HG03066 (cell line): ENCODE measurements at regions not wholly inside any gene's neighbourhood (a gene's known extent, or its start where the extent isn't known, plus 50 kb on each side); places are given as distances from the start of the nearest gene placed in this dataset.

Source experiments
- ATAC-seq: cut with Tn5 transposase; IDR thresholded peaks from one replicate; pipeline ENCODE4 v1.9.1; 2021; ENCODE audit warnings: low read depth; ENCODE audit not compliant: unreplicated experiment

DNA sequence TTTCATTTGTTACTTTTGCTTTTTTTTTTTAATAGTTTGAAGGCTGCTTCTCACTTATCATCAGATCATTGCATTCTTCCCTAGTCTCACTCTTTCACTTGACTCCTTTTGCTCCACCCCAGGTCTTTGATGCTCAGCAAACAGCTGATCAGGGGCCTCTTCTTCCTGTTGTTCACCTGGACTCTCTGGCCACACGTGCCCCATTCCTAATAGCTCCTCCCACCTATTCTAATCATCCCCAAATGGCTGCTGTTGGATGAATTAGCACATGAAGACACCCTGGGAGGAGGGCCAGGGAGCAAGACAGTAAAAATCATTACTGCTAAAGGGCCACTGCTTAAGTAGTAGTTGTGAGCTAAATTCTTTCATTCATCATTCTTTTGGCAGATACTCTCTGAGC lies 119.5 kb downstream of the MAB21L3 start:
- no peak for ATAC-seq

GRCh38 chr1:116231752-116232151 lies 120.6 kb downstream of the MAB21L3 start:
- ATAC-seq, result no peak

DNA sequence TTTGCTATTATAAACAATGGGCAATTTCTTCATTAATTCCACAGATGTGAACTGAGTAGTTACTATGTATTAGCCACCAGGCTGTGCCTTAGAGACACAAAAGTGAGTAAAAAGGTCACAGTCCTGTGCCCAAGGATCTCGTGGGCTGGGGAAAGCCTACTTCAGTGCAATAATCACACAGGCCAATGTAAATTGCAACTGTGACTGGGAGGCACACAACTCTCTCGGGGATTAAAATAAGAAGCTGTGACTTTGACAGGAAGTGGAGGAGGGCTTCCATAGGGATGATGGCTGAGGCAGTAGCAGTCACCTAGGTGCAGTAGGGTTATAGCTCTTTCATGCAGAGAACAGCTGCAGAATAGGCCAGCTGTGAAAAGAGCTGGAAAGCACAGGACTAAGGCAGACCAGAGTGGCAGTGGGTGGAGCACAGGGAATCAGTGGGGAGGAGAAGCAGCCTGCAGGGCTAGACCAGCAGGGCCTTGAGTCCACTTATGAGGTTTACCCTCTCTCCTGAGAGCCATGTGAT lies 121.9 kb downstream of the MAB21L3 start:
- no peak for ATAC-seq

DNA sequence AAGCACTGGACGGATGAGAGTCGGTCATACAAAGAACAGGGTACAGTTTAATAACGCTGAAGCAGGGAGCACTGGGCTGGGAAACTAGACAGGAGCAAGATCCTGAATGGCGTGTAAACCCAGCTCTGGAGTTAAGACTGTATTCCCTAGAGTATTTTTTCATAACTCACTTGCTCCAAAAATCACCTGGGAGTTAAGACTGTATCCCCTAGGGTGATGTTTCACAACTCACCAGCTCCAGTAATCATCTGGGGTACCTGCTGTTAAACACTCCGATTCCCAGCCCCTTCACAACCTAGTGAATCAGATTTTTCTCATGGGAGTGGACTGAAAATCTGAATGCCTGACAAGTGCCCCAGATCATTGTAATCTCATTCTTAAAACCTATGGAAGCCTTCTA lies 123.2 kb downstream of the MAB21L3 start:
- ATAC-seq, result no peak

DNA sequence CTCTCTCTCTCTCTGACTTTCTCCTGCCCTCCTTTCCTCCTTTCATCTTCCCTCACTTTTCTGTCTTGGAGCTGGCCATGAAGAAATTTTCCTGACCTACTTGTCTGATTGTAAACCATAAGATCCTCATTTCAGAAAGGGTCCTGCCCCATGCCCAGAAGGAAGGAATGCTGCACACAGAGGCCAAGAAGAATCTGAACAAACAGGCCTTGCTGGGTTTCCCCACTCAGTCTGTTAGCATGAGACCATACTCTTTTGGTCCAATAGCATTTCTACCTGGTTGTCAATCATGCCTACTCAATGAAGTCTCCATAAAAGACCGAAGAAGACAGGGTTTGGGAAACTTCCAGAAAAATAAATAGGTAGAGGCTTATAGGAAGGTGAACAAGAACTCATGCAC lies 128.7 kb downstream of the MAB21L3 start:
- no peak for ATAC-seq

DNA sequence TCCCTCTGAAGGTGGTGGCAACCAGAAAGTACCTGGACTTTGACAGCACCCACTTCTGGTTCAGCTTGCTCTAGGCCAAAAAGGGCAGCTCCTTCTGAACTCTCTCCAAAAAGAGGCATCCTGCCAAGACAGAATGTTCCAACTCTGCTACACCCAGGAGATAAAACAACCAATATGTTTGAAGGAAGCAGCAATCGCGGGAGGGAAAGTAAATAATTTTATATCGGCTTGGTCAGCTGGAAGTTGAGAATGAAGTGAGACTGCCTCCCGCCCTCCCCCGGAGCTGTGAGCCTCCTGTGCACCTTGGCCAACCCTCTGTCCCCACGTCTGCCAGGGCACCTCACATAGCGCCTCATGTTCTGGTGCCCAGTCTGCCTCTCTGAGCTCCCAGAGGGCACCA lies 130.3 kb upstream of the ATP1A1 start:
- no peak for ATAC-seq

GRCh38 chr1:116243333-116244054 lies 129.6 kb upstream of the ATP1A1 start:
- ATAC-seq, result no peak

DNA sequence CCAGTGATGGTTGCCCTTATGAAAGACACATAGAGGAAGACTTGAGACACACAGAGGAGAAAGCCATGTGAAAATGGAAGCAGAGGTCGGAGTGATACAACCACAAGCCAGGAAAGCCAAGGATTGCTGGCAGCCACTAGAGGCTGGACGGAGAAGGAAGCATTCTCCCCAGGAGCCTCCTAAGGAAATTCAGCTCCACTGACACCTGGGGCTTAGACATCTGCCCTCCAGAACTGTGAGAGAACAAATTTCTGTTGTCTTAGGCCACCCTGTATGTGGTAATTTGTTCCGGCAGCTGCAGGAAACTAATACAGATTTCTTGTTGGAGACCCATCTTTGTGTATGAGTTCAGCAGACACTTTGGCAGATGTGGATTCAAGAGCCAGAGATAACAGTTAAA lies 126.9 kb upstream of the ATP1A1 start:
- ATAC-seq, result no peak

DNA sequence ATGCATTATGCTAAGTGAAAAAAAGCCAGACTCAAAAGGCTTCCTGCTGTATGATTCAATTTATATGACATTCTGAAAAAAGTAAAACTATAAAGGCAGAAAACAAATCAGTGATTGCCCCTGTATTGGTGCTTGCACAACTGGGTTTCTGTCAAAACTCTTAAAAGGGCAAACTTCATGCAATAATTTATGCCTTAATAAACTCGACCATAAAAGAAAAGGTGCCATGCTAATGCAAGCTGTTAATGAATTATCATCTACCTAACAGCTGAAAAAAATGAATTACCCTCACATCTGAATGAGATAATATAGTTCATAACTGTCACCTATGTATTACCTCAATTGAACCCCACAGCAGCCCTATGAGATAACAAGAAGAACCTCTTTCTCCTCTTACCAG lies 120.8 kb upstream of the ATP1A1 start:
- ATAC-seq, result no peak

DNA sequence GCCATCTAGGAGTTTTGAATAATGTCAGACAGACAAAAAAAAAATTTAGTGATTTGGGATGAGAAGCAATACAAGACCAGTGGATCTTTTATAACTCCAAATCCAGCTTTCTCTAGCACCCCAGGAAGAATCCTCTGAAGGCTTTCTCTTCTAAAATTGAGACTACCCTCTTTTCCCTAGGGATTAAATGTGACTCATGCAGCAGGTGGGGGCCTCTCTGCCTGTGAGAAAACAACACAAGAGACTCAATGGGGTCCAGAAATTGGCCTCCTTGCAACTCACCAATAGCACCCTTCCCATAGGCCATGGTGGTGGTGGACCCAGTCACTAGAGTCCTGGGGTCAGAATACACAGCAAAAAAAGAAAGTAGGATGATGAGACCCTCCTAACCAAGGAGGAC lies 120.3 kb upstream of the ATP1A1 start:
- no peak for ATAC-seq

- ATAC-seq, result no peak
Measured at GRCh38 chr1:116253566-116254382, 119.3 kb upstream of the ATP1A1 start.

DNA sequence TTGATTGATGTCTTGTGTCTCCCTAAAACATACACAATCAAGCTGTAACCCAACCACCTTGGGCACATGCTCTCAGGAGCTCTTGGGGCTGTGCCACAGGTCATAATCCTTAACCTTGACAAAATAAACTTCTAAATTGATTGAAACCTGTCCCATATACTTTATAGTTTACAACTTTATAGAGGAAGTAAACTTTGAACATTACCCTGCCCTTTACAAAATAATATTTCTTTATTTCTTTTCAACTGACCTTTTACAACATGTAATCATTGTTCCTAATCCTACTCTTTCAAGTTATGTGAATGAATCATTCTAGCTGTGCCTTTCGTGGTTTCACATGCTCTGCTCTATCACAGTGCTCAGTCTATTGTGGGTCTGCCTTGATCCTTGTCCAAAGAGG lies 118.3 kb upstream of the ATP1A1 start:
- no peak for ATAC-seq

GRCh38 chr1:116255486-116256285 lies 117.4 kb upstream of the ATP1A1 start:
- no peak for ATAC-seq

DNA sequence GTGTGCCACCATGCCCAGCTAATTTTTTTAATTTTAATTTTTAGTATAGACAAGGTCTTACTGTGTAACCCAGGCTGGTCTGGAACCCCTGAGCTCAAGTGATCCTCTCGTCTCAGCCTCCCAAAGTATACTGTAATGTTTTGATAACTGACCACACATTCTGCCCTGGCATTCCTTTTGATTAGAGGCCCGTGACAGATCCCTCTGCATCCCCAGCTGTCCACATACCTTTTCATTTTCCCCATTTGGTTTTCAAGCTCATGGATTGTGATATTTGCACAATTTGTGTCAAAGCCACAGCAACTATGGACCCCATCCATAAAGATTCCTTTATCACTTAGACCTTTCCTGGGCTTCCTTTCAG lies 116.8 kb upstream of the ATP1A1 start:
- ATAC-seq, result no peak

- no peak for ATAC-seq
Measured at GRCh38 chr1:116256875-116257274, 116.2 kb upstream of the ATP1A1 start.

GRCh38 chr1:116257341-116257767 lies 115.7 kb upstream of the ATP1A1 start:
- no peak for ATAC-seq

GRCh38 chr1:116257836-116258235 lies 115.2 kb upstream of the ATP1A1 start:
- no peak for ATAC-seq

DNA sequence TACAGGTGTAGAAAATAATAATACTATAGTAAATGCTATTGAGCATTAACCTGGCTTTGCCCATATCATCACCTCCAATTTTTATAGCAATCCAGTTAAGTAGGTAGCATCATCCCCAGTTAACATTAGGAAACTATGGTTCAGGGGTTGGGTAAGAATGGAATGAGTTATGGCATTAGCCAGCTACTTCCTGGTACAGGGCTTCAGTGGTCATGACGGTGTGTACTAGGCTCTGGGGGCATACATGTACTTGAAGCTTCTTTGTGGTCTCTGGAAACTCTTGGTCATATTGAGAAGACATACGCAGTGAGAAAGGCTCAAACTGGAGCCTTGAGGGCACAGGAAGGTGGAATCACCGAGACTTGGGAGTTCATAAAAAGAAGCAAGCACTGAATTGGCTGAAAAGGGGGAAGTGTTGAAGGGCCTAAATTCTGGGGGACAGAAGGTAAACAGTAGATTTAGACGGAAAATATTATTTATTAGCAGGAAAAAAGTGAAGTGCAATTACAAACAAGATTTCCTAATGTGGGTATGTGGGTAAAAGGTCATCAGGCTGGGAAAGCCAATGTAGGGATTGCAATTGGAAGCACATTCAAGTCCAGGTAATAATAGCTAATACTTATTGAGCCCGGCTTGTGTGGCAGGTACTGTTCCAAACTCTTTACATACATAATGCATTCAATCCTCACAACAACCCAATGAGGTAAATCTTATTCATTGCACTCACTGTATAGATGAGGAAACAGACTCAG lies 114.2 kb upstream of the ATP1A1 start:
- ATAC-seq, result no peak

DNA sequence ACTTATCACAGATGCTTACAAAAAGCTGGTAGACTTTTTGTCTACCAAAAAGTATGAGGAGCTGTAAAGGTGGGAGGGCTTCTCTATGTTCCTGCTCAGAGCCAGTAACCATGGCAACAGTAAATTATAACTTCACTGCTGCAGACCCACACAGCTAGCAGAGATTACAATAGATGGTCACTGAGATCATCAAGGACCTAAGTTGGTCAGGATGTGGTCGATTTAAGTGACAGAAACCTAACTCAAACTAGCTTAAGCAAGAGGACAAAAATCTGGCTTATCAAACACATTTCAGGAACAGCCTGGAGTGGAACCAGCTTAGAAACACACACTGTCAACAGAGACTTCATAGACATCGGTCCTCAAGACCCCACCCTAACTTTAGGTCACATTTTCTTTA lies 113.4 kb upstream of the ATP1A1 start:
- ATAC-seq, result no peak

- ATAC-seq, result no peak
Measured at GRCh38 chr1:116260115-116260514, 112.9 kb upstream of the ATP1A1 start.
